ENCODE measurements at regions not wholly inside any gene's neighbourhood (a gene's known extent, or its start where the extent isn't known, plus 50 kb on each side); places are given as distances from the start of the nearest gene placed in this dataset.
A peak's percentile ranks its signal among the peaks of the same experiment; 100 is the strongest.
"Not testable (repeated sequence)": the region's sequence is repeated elsewhere in the genome, so short reads cannot be mapped to it uniquely, and the experiment has no call there.

DNA sequence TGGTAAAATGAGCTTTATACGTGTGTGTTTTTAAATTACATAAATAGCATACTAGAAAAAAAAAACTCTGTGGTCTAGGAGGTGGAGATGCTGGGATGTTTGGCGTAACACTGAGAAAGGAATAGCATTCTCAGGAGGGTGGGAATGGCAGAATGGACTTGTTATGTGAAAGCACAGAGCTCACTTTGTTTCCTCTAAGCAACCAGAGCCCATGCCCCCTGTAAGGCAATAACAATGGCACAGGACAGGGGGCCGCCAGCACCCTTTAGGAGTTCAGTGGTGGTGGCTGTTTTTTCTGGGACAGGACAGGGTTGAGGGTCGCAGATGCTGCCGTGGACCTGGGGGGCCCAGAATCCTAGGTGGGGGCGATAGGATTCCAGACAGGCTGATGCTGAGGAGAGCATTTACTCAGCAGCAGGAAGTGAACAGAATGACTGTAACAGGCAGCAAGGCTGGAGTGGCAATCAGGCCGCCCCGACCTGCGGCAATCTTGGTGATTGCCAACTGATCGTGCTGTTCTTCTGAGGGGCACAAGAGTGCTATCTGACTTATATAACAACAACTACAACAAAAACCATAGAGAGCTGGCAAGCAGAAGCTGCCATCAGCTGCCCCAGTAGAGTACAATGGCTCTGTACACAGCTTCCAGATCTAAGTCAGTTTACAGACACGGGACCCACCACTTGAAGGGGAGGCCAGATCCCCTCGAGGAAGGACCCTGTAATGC is 160.4 kb downstream of the UACA start:
- DNase-seq (ENCODE audit: low spot score), result no peak

DNA sequence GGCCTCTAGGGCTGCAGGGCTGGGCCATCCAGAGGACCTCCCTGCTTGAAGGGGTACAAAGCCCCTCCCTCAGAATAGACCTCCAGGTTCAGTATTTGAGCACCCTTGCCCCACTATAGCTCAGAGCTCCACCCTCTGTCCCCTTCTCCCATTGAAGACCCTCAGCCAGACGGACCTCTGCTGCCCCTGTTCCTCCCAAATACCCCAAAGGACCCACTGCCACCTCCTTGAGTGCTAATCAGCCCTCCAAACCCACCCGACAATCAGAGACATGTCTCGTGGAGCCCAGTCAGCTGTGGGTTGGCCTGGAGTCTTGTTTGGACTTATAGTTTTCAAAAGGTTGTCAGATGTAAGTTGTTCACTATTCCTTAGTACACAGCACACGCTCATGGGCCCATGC is 161.1 kb downstream of the UACA start:
- DNase-seq (ENCODE audit: low spot score), result no peak

DNA sequence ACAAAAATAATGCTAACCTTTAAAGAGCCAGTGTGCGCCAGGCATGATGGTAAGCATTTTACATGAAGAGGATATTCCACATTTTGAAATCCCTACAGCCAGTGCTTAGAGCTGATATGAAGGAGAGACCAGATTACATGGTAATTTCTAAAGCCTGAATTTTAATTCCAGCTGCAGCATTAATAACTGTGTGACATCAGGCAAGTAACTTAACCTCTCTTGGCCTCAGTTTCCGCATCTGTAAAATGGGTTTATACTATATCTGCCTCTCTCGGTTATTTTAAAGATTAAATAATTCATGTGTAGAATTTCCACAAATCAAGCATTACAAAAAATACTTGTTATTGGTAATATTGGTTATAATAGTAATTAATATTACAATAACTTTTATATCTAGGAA is 165.4 kb downstream of the UACA start:
- no peak for DNase-seq (ENCODE audit: low spot score)

DNA sequence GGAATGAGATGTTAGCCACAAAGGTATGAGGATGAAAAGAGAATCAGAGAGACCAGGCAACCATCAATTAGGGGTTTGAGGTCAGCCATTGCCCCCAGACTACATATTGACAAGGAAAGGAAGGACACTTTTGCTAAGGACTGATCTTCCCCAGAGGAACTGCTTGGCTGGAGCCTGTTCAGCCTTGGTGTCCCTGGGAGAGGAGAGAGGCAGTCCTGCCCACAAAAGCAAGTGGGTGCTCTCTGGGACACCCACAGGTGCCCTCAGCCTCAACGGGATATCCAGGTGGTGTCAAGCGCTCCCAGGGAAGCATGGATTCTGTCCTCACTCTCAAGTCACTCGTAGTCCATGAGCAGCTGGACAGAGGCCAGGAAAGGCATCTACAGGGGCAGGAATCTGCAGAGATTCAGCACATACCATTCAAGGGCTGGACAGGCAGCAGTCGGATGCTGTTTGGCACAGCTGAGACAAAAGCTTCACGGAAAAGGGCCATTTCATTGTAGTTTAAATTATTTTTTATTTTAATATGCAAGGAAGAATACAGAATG is 166.2 kb downstream of the UACA start:
- peak; percentile 23 for DNase-seq (ENCODE audit: low spot score)

DNA sequence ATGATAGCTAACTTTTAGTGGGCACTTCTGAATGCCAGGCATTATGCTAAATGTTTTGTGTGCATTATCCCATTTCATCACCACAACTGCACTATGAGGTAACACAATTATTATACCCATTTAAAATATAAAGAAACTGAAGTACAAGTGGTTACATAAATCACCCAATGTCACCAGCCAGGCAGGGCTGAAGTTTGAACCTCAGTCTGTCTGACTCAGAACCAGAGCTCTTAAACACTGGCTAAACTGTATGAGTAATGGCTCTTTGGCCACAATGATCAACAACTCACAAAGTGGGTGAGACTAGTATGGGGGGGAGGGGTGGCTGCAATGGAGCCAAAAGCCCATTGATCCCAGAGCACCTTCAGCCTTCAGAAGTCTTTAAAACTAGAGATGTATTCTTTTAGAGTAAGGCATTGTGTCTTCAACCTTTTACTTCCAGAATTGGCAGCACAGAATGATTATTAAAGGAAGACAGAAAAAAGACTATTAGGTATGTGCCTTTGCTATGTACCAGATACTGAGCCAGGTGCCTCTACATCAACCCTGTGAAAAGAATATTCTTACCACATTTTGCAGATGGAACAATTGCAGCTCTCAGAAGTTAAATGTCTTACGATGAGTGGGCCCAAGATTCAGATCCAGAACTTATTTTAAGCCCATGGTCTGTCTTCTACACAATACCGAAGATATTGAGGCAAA is 166.9 kb downstream of the UACA start:
- peak; percentile 3 for DNase-seq (ENCODE audit: low spot score)

DNA sequence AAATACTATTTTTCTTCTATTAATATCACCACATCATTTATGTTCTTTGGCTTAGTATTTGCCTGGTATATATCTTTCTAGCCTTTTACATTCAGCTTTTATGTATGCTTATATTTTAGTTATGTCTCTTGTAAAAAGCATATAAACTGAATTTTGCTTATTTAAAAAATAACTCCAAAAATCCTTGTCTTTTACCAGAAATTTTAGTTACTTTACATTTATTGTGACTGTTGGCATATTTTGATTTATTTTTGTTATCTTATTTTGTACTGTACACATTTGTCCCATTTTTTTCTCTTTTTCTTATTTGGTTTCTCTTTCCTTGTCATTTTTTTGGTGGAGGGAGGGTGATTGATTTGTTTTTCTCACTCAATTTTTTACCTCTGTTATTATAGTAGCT is 169.6 kb downstream of the UACA start:
- DNase-seq (ENCODE audit: low spot score), result no peak

DNA sequence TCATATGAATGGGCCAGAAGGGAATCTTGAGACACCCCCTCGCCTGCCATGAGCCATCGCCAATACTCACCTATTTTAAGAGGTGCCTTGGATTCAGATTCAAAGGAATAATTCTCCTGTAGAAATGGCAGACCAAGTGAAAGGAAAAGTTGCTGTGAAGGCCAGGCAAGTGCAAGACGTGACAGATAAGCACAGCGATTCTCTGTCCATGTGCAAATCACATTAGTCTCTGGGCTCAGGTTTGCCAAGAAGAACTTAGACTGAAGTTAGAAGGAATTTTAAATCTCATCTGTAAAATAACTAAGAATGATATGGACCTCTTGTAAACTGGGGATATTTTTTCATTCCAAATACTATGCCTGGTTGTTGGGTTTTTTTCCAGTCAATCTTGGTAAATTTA is 173.6 kb downstream of the UACA start:
- peak; percentile 10 for DNase-seq (ENCODE audit: low spot score)

DNA sequence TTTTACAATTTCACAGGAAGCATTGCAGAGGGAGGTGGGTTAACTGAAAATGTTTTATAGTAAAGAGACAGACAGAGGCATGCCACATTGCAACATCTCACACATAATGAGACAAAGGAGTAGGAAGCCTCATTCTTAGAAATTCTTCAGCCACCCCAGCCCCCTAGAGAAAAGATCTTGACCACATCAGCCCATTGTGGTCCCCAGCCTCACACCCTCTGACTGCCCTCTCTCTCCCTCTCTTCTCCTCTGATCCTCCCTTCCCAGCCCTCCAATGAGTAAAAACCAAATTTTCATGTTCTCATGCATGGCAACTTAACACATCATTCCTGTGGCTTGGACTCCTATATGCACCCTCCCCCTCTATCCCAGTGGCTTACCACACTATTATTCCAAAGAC is 174.1 kb downstream of the UACA start:
- peak; percentile 7 for DNase-seq (ENCODE audit: low spot score)

DNA sequence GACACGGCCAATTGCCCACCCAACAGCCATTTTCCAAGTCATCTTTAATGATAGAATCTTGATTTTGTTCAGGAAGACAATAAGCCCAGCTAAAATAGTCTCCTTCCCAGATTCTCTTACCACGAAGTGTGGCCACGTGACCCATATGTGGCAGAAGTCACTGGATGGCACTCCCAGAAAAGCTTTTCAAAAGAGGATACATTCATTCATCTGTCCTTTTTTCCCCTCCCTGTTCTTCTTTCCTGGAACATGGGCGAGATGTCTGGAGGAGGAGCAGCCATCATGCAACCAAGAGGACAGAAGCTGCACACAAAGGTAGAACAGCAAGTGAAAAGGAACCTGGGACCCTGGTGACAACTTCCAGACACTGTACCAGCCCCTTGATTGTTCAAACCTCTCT is 174.7 kb downstream of the UACA start:
- DNase-seq (ENCODE audit: low spot score), result peak; percentile 13

DNA sequence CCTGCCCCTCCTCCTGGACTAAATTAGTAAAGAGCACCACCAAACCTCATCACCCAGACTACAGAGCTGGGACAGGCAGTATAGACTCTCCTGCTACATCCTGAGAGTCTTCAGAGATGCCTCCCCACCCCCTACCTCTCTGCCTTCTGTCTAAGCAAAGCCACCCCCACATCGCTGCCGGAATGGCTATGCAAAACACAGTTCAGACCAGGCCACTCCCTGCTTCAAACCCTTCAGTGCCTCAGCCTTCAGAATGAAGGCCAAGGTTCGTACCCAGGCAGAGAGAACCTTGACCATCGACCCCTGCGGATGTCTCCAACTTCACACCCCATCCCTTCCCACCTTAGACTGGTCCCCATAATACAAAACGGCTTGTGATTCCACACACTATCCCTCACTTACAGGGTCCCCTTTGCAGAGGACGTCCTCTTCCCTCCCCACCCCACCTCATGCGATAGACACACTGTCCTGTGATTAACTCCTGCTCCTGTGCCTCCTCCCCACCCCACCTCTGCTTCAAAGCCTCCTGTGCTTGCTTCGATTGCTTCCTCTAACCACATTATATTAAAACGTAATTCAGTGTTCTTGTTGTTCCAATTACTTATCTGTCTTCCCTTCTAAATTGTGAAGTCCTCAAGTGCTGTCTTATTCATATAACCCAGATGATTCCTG is 175.3 kb downstream of the UACA start:
- DNase-seq (ENCODE audit: low spot score), result peak; percentile 28

DNA sequence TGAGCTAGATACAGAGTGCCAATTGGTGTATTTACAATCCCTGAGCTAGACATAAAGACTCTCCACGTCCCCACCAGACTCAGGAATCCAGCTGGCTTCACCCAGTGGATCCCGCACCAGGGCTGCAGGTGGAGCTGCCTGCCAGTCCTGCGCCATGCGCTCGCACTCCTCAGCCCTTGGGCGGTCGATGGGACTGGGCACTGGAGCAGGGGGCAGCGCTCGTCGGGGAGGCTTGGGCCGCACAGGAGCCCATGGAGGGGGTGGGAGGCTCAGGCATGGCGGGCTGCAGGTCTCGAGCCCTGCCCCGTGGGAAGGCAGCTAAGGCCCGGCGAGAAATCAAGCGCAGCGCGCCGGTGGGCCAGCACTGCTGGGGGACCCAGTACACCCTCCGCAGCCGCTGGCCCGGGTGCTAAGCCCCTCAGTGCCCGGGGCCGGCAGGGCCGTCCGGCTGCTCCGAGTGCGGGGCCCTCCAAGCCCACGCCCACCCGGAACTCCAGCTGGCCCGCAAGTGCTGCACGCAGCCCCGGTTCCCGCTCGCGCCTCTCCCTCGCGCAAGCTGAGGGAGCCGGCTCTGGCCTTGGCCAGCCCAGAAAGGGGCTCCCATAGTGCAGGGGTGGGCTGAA is 176.2 kb downstream of the UACA start:
- not testable (repeated sequence) for DNase-seq (ENCODE audit: low spot score)

DNA sequence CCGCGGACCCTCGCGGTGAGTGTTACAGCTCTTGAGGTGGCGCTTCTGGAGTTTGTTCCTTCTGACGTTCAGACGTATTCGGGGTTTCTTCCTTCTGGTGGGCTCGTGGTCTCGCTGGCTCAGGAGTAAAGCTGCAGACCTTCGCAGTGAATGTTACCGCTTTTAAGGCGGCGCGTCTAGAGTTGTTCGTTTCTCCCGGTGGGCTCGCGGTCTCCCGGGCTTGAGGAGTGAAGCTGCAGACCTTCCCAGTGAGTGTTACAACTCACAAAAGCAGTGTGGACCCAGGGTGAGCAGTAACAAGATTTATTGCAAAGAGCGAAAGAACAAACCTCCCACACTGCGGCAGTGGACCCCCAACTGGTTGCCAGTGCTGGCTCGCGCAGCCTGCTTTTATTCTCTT is 177.1 kb downstream of the UACA start:
- DNase-seq (ENCODE audit: low spot score), result no peak

DNA sequence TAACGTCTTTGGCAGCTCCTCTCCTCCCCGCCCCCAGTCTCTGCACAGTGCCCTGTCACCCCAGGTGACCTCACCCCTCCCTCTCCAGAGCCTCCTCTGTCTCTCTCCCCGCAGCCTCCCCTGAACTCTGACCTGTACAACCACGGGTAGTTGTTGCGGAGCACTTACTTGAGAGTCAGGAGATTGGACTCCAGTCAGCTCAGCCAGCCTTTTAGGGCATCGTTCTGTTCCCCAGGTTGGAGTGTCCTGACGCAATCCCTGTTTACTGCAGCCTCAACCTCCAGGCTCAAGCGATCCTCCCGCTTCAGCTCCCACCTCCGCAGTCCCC is 177.7 kb downstream of the UACA start:
- no peak for DNase-seq (ENCODE audit: low spot score)

DNA sequence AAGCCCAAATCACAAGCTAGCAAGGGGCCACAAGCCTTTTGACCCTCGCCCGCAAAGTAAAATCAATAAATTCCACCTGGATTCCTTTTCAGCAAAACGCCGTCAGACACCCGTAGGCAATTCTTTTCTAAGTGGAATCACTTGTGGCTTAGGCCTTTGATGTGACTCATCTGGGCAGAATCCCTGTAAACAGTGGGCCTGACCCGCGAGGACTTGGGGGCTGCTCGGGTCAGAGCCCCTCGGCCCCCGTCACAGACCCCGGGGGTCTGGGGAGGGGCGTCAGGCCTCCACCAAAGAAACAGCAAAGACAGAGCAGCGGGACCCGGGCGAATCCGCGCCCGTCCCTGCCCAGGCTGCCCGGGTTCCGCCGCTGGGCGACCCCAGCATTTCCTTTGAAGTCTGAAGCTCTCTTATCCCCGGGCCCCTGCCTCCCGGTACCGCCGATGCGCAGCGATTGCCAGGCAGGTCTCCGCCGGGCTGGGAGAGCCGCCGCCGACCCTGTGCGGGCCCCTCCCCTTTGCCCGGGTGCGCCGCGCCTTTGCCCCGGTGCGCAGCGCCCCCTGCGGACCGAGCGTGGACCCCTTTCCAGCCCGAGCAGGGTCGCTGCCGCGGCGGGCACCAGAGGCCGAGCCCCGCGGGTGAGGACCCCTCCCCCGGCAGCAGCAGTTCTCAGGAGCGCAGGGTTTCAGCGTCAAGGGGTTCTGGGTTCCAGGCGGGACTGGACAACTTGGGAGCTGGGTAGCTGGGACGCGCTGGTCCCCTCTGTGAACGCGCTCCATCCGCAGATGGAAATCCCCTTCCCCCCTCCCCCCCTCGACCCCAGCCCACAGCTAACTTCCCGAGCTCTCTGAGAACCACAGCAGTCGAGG is 178.3 kb downstream of the UACA start:
- peak; percentile 88 for DNase-seq (ENCODE audit: low spot score)

DNA sequence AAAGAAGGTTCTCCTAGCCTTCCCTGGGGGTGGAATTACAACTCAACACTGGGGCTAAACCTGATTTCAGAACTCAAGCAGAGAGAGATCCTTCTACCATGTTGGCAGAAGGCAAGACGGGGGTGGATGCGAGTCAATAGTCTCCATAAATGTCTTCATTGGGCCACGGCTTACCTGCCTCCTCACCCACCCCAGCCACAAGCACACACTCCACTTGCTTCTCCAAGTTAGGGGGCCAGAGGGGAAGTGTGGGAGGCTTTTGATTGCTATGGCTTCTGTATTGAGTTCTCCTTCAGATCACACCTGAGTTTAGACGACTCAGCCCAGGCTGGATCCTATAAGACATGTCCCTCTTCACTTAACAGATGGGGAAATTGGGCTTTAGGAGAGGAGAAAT is 178.9 kb downstream of the UACA start:
- DNase-seq (ENCODE audit: low spot score), result no peak

DNA sequence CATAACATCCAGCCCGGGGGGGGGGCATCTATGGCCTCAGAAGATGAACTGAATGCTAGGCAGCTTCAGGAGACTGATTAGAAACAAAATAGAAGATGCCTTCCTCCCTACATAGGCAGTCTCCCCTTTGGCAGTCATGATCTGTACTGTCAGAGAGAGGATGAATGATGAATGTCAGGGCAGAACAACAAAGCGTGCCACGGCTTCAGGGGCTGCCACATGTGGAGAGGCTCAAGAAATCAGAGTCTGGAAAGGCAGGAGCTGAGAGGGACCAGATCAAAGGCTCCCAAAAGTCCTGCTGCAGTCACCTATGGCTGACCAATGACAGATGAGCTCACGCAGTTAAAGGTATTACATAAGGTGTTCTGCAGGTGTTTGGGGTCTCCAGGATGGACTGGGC is 180.4 kb downstream of the UACA start:
- no peak for DNase-seq (ENCODE audit: low spot score)

DNA sequence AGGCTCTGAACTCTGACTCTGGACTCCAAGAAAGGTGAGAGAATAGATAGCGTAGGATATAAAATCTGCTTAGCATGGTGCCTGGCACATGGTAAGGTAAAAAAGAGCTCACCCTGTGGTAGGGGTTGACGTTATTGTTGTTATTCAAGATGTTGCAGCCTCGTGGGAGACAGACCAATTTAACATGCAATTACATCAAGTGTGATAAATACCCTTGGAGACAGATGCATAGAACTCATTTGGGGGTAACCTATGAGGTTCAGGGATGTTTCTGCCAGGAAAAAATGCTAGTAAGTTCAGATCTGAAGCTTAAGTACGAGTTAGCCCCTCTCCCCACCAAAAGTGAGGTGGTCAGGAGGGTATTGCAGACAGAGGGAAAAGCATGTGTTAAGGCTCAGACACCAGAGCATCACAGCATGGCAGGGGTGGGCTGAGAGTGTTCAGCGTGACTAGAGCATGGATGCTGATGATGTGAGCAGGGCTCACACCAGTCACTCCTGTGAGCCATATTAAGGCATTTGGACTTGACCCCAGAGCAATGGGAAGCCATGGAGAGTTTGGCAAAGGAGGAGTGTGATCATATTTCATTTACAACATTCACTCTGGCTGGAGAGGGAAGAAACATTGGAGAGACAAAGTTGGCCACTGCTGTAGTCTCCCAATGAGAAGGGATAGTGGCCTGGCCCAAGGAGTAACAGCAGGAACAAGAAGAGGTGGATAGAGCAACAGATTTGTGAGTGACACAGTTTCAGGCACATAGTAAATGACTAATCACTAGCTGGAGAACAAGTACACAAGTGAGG is 181.0 kb downstream of the UACA start:
- DNase-seq (ENCODE audit: low spot score), result no peak

DNA sequence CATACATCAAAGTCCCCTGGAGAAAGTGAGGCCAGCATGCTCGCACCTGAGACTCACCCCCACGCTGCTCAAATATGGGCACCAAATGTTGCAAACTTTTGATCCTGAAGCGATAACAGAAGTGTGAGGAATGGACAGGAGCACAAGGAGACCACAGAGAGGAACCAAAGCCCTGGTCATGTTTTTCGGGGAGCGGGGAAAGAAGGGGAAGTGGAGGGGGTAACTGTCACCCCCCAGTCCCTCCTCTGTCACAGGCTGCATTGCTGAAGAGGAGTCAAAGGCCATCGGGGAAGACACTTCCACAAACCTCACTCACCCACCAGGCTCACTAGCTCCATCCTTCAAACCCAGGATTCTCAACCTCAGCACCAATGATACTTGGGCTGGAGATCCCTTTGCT is 182.4 kb downstream of the UACA start:
- DNase-seq (ENCODE audit: low spot score), result no peak

DNA sequence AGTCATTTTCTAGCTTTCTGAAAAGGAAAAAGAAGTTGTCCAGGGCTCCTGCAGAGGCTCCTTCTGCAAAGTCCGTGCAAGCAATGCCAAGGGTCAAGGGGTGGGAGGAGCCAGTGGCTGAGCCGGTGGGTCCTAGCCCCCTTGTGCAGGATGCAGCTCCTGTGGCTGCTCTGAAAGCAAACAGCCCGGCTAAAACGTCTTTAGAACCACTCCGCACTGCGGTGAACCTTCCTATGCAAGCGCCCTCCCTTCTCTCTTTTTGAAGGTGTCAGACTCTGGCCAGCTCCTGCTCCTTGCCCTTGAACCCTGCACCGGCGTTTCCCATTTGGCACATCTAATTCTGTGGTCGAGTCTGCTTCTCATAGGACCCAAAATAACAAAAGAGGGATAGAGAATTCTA is 183.1 kb downstream of the UACA start:
- no peak for DNase-seq (ENCODE audit: low spot score)

DNA sequence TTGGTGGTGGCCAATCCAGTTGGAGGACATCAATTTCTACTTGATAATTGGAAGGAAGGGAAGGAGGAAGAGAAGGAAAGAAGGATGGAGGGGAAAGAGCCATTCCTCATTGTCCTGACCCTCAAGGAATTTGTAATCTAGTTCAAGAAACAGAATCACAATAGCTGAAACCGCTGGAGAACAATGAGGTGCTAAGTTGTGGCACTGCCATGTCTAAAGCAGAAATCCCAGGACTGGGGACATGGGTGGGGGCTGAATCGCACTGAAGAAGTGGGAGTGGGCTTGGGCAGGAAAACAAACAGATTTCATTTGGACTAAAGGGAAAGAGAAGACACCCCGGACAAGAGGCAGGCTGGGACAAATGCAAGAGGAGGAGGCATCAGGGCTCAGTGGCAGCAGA is 183.6 kb downstream of the UACA start:
- no peak for DNase-seq (ENCODE audit: low spot score)

DNA sequence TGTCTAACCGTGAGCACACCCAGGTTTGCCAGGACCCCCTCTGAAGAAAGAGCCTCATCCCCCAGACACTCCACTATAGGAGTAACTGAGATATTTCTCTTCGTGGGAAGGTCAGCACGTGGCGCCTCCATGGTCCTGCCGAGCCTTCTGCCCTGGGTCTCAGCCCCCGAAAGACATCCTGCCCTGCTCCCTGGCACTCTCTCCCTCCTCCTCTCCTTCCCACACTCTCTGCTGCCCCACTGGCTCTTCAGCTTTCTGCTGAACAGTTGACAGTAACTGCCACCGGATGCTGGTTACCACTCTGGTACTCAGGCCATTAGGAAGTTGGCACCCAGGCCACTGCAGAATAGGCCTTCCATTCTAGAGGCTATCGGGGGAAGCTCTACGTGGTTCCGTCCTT is 185.2 kb downstream of the UACA start:
- no peak for DNase-seq (ENCODE audit: low spot score)
